Panc1 (cell line): ENCODE measurements at regions not wholly inside any gene's neighbourhood (a gene's known extent, or its start where the extent isn't known, plus 50 kb on each side); places are given as distances from the start of the nearest gene placed in this dataset.

Experiments used
- ATAC-seq: fragments of 200-7000 bp; cut with Tn5 transposase; 2 replicates; pipeline ENCODE4 v1.9.1; 2020; ENCODE audit warnings: mild to moderate bottlenecking, moderate library complexity
- BruUV-seq: library from RNA; stranded (reverse); fragments of 400-500 nt; replicated peaks from 2 replicates; lab custom pipeline; 2021; lab: Mats Ljungman, UMichigan
- CTCF ChIA-PET: fragments of 300-600 bp; sonication (Branson Sonifier 250); formaldehyde crosslinking; loops from one replicate; lab custom pipeline; 2022; ENCODE audit warnings: antibody characterized with exemption; lab: Charles Lee
- POLR2A ChIA-PET: fragments of 300-600 bp; sonication (Branson Sonifier 250); formaldehyde crosslinking; loops from one replicate; lab custom pipeline; 2022; ENCODE audit warnings: antibody characterized with exemption; lab: Charles Lee
- DNase-seq: peaks from one replicate; pipeline ENCODE4 v3.0.0-alpha.2; 2010; ENCODE audit warnings: low read depth, low spot score
- H3K27ac ChIP-seq: 2 replicates; pipeline ENCODE4 v1.5.1; 2011; ENCODE audit warnings: mild to moderate bottlenecking, low read length, inconsistent platforms
- H3K27me3 ChIP-seq: fragments of 200-500 bp; sonication (Bioruptor generic); 2 replicates; pipeline ENCODE4 v1.6.0; 2014; ENCODE audit warnings: low read length, inconsistent platforms; ENCODE audit not compliant: control insufficient read depth, insufficient read depth
- H3K36me3 ChIP-seq: fragments of 200-500 bp; sonication (Bioruptor generic); 2 replicates; pipeline ENCODE4 v1.5.1; 2014; ENCODE audit warnings: inconsistent platforms, mild to moderate bottlenecking, low read length, moderate library complexity; ENCODE audit not compliant: control insufficient read depth, insufficient read depth
- H3K4me1 ChIP-seq: 2 replicates; pipeline ENCODE4 v1.5.1; 2011; ENCODE audit warnings: inconsistent platforms, mild to moderate bottlenecking, low read length, moderate library complexity; ENCODE audit not compliant: control insufficient read depth, insufficient read depth
- H3K4me3 ChIP-seq, 2 experiments: 2 replicates each; pipeline ENCODE4 v1.5.1; 2011 to 2012; ENCODE audit warnings: low read depth in 2 of 2, low read length in 2 of 2, mild to moderate bottlenecking in 2 of 2, inconsistent platforms in 1 of 2, moderate library complexity in 1 of 2
- H3K9me3 ChIP-seq: fragments of 200-500 bp; sonication (Bioruptor generic); 2 replicates; pipeline ENCODE4 v1.5.1; 2014; ENCODE audit warnings: low read depth, mild to moderate bottlenecking, inconsistent platforms, low read length, moderate library complexity; ENCODE audit not compliant: control insufficient read depth, insufficient read depth
- CTCF ChIP-seq: fragments of 450-650 bp; IDR thresholded peaks from 2 replicates; pipeline ENCODE4 v1.5.1; 2017; ENCODE audit warnings: mild to moderate bottlenecking
- POLR2AphosphoS5 ChIP-seq: IDR thresholded peaks from 2 replicates; pipeline ENCODE4 v1.6.1; 2012; ENCODE audit warnings: mild to moderate bottlenecking, low read depth, low read length, moderate library complexity
- REST ChIP-seq, 2 experiments: IDR thresholded peaks; 2 replicates each; pipeline ENCODE4 v1.6.1; 2011 to 2012; ENCODE audit warnings: low read depth in 2 of 2, control low read depth in 1 of 2, low read length in 1 of 2, mild to moderate bottlenecking in 1 of 2, moderate library complexity in 1 of 2; ENCODE audit not compliant: insufficient read depth in 1 of 2
- SIN3A ChIP-seq: IDR thresholded peaks from 2 replicates; pipeline ENCODE4 v1.6.1; 2012; ENCODE audit warnings: low read depth, mild to moderate bottlenecking, low read length, moderate library complexity, borderline replicate concordance; ENCODE audit not compliant: insufficient read depth
- TCF7L2 ChIP-seq: IDR thresholded peaks from 2 replicates; pipeline ENCODE4 v1.6.1; 2011; ENCODE audit warnings: mild to moderate bottlenecking, low read depth, low read length, inconsistent platforms
- in situ Hi-C: cut with HindIII; loops from 2 replicates; pipeline ENCODE4 v1.10.0; 2016; ENCODE audit warnings: low sequenced_read_pairs, low pct_unique_long_range_greater_than_20kb
- intact Hi-C: fragments of 100-400 bp; cut with micrococcal nuclease; formaldehyde crosslinking; loops from one replicate; pipeline ENCODE4 v1.10.0; 2022; ENCODE audit not compliant: unreplicated experiment

- no peaks in the 10 kb centered on the region for H3K9me3 ChIP-seq
- ATAC-seq (no peak), DNase-seq (no peak)
- intact Hi-C loops, result no loop called here
- BruUV-seq, result no TSS peak
- TF ChIP-seq SIN3A (no peak), REST (IDR thresholded peaks at IDR 0.05; ENCODE audit: insufficient read depth in 1 of 2, low read depth in 2 of 2, low read length in 1 of 2) (no peak), POLR2AphosphoS5 (no peak), TCF7L2 (no peak), CTCF (no peak)
- no peaks in the 10 kb centered on the region for H3K36me3 ChIP-seq
- H3K4me3 ChIP-seq, result no peak overlapping the region
- CTCF ChIA-PET, result no interaction called here
- H3K27me3 ChIP-seq, result no peaks in the 10 kb centered on the region
- in situ Hi-C loops, result no loop called here
- H3K27ac ChIP-seq, result no peak overlapping the region
- POLR2A ChIA-PET, result no interaction called here
- H3K4me1 ChIP-seq, result no peaks in the 10 kb centered on the region
Measured at GRCh38 chr7:127446842-127447241, 54.3 kb upstream of the ZNF800 start.
